ENCODE measurements at regions not wholly inside any gene's neighbourhood (a gene's known extent, or its start where the extent isn't known, plus 50 kb on each side); places are given as distances from the start of the nearest gene placed in this dataset.

- TF ChIP-seq POLR2A (IDR thresholded peaks at IDR 0.05; ENCODE audit: low read depth) (no peak), POLR2AphosphoS5 (IDR thresholded peaks at IDR 0.05) (no peak), EP300 (IDR thresholded peaks at IDR 0.05) (no peak)
- TF ChIP-seq, protein P1, sequence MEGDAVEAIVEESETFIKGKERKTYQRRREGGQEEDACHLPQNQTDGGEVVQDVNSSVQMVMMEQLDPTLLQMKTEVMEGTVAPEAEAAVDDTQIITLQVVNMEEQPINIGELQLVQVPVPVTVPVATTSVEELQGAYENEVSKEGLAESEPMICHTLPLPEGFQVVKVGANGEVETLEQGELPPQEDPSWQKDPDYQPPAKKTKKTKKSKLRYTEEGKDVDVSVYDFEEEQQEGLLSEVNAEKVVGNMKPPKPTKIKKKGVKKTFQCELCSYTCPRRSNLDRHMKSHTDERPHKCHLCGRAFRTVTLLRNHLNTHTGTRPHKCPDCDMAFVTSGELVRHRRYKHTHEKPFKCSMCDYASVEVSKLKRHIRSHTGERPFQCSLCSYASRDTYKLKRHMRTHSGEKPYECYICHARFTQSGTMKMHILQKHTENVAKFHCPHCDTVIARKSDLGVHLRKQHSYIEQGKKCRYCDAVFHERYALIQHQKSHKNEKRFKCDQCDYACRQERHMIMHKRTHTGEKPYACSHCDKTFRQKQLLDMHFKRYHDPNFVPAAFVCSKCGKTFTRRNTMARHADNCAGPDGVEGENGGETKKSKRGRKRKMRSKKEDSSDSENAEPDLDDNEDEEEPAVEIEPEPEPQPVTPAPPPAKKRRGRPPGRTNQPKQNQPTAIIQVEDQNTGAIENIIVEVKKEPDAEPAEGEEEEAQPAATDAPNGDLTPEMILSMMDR (IDR thresholded peaks at IDR 0.05) = no peak
These were observed 141.4 kb downstream of the TMEM168 start for GRCh38 chr7:112648781-112649180.
